ENCODE measurements at regions not wholly inside any gene's neighbourhood (a gene's known extent, or its start where the extent isn't known, plus 50 kb on each side); places are given as distances from the start of the nearest gene placed in this dataset.
"Not testable (repeated sequence)": the region's sequence is repeated elsewhere in the genome, so short reads cannot be mapped to it uniquely, and the experiment has no call there.

GRCh38 chr13:84588023-84588422 is 705.7 kb upstream of the SLITRK1 start:
- no peak overlapping the region for H3K4me3 ChIP-seq
- no peaks in the 10 kb centered on the region for H3K27me3 ChIP-seq
- H3K36me3 ChIP-seq: no peaks in the 10 kb centered on the region
- no peak overlapping the region for H3K9ac ChIP-seq (ENCODE audit: low read depth in 2 of 2, low read length in 2 of 2)
- no peaks in the 10 kb centered on the region for H3K9me3 ChIP-seq
- no peak for TF ChIP-seq CTCF (IDR thresholded peaks at IDR 0.05)
- no peak for DNase-seq
- intact Hi-C loops (cut with DNase I): no loop called here
- no peaks in the 10 kb centered on the region for H3K4me1 ChIP-seq
- no peak overlapping the region for H3K27ac ChIP-seq

GRCh38 chr13:84579901-84580300 is 697.6 kb upstream of the SLITRK1 start:
- H3K9ac ChIP-seq (ENCODE audit: low read depth in 2 of 2, low read length in 2 of 2); H3K9me3 ChIP-seq; H3K36me3 ChIP-seq; DNase-seq; H3K27ac ChIP-seq; intact Hi-C loops (cut with DNase I); H3K27me3 ChIP-seq; H3K4me3 ChIP-seq; H3K4me1 ChIP-seq: not testable (repeated sequence)

GRCh38 chr13:84574851-84575250 is 692.6 kb upstream of the SLITRK1 start:
- DNase-seq: no peak
- H3K9me3 ChIP-seq: no peaks in the 10 kb centered on the region
- H3K9ac ChIP-seq (ENCODE audit: low read depth in 2 of 2, low read length in 2 of 2): no peak overlapping the region
- intact Hi-C loops (cut with DNase I): no loop called here
- H3K36me3 ChIP-seq: no peaks in the 10 kb centered on the region
- H3K27ac ChIP-seq: no peak overlapping the region
- no peaks in the 10 kb centered on the region for H3K27me3 ChIP-seq
- TF ChIP-seq CTCF (IDR thresholded peaks at IDR 0.05): no peak
- H3K4me1 ChIP-seq: no peaks in the 10 kb centered on the region
- H3K4me3 ChIP-seq: no peak overlapping the region

DNA sequence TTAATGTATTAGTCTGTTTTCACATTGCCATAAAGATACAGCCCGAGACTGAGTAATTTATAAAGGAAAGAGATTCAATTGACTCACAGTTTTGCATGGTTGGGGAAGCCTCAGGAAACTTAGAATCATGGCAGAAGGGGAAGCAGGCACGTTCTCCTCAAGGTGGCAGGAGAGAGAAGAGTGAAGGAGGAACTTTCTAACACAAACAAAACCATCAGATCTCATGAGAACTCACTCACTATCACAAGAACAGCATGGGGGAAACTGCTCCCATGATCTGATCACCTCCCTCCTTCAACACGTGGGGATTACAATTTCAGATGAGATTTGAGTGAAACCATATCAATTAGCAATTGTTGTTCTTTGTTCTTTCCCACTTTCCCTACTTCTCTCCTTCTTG is 689.0 kb upstream of the SLITRK1 start:
- H3K36me3 ChIP-seq: no peaks in the 10 kb centered on the region
- H3K27ac ChIP-seq: no peak overlapping the region
- H3K9me3 ChIP-seq: no peaks in the 10 kb centered on the region
- intact Hi-C loops (cut with DNase I): no loop called here
- H3K4me3 ChIP-seq: no peak overlapping the region
- no peak for TF ChIP-seq CTCF (IDR thresholded peaks at IDR 0.05)
- no peaks in the 10 kb centered on the region for H3K27me3 ChIP-seq
- no peak for DNase-seq
- no peaks in the 10 kb centered on the region for H3K4me1 ChIP-seq
- H3K9ac ChIP-seq (ENCODE audit: low read depth in 2 of 2, low read length in 2 of 2): no peak overlapping the region

GRCh38 chr13:84570831-84571230 is 688.6 kb upstream of the SLITRK1 start:
- no peaks in the 10 kb centered on the region for H3K27me3 ChIP-seq
- H3K4me1 ChIP-seq: no peaks in the 10 kb centered on the region
- no peak for DNase-seq
- H3K4me3 ChIP-seq: no peak overlapping the region
- TF ChIP-seq CTCF (IDR thresholded peaks at IDR 0.05): no peak
- no peak overlapping the region for H3K27ac ChIP-seq
- intact Hi-C loops (cut with DNase I): no loop called here
- no peaks in the 10 kb centered on the region for H3K9me3 ChIP-seq
- no peak overlapping the region for H3K9ac ChIP-seq (ENCODE audit: low read depth in 2 of 2, low read length in 2 of 2)
- H3K36me3 ChIP-seq: no peaks in the 10 kb centered on the region

GRCh38 chr13:84569366-84569765 is 687.1 kb upstream of the SLITRK1 start:
- intact Hi-C loops (cut with DNase I): no loop called here
- H3K27ac ChIP-seq: no peak overlapping the region
- no peak overlapping the region for H3K4me3 ChIP-seq
- H3K4me1 ChIP-seq: no peaks in the 10 kb centered on the region
- no peaks in the 10 kb centered on the region for H3K9me3 ChIP-seq
- no peak for TF ChIP-seq CTCF (IDR thresholded peaks at IDR 0.05)
- H3K27me3 ChIP-seq: no peaks in the 10 kb centered on the region
- no peak for DNase-seq
- no peak overlapping the region for H3K9ac ChIP-seq (ENCODE audit: low read depth in 2 of 2, low read length in 2 of 2)
- no peaks in the 10 kb centered on the region for H3K36me3 ChIP-seq
